Fibroblast of pulmonary artery (primary cell): ENCODE measurements at regions not wholly inside any gene's neighbourhood (a gene's known extent, or its start where the extent isn't known, plus 50 kb on each side); places are given as distances from the start of the nearest gene placed in this dataset.
"Not testable (repeated sequence)": the region's sequence is repeated elsewhere in the genome, so short reads cannot be mapped to it uniquely, and the experiment has no call there.

ENCODE experiments used
- DNase-seq: peaks from one replicate; pipeline ENCODE4 v3.0.0-alpha.2; 2010; ENCODE audit warnings: low read depth
- H3K4me3 ChIP-seq: replicated peaks from 2 replicates; pipeline ENCODE4 v1.5.1; 2011; ENCODE audit warnings: low read depth, mild to moderate bottlenecking, control low read depth, low read length, moderate library complexity
- TF ChIP-seq, protein P1 (sequence below): IDR thresholded peaks from 2 replicates; pipeline ENCODE4 v1.5.1; 2011; ENCODE audit warnings: mild to moderate bottlenecking, control low read depth, low read length, inconsistent platforms; ENCODE audit errors: missing control alignments

DNA sequence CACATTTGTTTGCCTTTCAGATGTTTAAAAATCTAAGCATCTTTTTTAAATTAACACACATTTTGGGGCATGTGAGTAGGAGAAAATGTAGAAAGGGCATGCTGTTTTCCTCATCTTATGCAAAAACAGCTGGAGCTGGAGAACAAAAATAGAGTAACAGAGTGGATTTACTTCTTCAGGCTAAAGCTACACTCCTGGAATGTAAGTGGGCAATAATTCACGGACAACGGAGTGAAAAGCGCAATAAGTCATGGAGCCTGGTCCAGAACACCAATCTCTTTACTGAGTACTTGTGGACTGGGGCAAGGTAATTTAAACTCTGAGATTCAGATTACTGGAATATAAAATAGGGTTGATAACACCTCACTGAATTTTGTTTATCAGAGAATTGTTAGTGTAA lies 1018.8 kb upstream of the HS3ST1 start:
- TF ChIP-seq, protein P1, sequence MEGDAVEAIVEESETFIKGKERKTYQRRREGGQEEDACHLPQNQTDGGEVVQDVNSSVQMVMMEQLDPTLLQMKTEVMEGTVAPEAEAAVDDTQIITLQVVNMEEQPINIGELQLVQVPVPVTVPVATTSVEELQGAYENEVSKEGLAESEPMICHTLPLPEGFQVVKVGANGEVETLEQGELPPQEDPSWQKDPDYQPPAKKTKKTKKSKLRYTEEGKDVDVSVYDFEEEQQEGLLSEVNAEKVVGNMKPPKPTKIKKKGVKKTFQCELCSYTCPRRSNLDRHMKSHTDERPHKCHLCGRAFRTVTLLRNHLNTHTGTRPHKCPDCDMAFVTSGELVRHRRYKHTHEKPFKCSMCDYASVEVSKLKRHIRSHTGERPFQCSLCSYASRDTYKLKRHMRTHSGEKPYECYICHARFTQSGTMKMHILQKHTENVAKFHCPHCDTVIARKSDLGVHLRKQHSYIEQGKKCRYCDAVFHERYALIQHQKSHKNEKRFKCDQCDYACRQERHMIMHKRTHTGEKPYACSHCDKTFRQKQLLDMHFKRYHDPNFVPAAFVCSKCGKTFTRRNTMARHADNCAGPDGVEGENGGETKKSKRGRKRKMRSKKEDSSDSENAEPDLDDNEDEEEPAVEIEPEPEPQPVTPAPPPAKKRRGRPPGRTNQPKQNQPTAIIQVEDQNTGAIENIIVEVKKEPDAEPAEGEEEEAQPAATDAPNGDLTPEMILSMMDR: no peak
- no peak overlapping the region for H3K4me3 ChIP-seq
- no peak for DNase-seq

DNA sequence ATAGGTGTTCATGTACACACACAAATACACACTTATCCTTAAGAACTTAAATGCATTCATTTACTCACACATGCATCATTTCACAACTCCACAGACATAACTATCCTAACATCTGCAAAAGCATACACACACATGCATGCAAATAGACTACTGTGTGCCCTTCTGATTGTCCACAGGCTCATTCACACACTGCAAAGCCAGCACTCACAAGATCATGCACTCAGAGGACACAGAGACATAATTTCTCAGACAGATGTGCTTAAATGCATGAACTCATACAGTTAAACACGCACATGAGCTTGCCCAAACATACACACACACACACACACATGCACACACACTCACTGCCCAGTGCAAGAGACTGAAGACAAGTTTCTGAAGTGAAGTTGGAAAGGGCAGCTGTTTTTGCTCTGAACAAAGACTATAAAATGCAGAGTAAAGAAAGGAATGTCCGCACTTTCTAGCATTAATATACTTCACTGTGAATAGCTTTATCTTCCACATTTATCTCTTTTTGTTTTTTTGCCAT lies 1018.0 kb upstream of the HS3ST1 start:
- peak; percentile 31 for DNase-seq
- no peak overlapping the region for H3K4me3 ChIP-seq
- TF ChIP-seq, protein P1: no peak

DNA sequence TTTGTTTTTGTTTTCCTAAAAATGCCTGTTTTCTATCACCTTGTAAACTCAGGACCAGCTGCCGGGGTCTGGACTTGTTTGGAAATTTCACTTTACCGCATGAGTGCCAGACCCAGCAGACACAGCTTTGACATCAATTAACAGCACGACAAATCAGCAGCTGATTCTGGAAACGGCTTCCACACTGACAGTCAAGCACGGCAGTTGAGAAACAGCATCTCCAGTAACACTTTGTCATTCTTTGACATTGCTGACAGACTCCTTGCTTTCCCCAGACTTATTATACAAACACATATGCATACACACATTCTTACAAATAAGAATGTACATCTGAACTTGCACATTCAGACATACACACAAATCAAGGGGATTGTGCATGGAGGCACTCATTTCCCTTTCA lies 1017.6 kb upstream of the HS3ST1 start:
- H3K4me3 ChIP-seq: no peak overlapping the region
- peak; percentile 18 for DNase-seq
- TF ChIP-seq, protein P1: no peak

DNA sequence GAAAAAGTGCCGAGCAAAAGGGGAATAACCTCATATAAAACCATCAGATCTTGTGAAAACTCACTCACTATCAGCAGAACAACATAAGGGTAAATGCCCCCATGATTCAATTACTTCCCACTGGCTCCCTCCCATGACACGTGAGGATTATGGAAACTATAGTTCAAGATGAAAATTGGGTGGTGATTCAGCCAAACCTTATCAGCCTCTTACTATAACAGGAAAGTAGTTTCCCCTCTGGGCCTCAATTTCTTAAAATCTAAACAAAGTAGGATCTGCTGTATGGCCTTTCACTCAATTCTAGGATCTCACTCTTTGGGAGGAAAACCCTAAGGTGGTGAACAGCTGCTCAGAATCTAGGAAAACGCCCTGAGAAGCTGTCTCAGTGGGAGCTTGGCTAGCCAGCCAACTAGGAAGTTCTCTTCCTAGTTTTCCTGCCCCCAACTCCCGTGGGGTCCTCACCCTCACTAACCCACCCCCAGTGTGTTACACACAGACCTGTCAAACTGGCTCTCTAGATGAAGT lies 1017.1 kb upstream of the HS3ST1 start:
- TF ChIP-seq, protein P1: no peak
- peak; percentile 65 for DNase-seq

DNA sequence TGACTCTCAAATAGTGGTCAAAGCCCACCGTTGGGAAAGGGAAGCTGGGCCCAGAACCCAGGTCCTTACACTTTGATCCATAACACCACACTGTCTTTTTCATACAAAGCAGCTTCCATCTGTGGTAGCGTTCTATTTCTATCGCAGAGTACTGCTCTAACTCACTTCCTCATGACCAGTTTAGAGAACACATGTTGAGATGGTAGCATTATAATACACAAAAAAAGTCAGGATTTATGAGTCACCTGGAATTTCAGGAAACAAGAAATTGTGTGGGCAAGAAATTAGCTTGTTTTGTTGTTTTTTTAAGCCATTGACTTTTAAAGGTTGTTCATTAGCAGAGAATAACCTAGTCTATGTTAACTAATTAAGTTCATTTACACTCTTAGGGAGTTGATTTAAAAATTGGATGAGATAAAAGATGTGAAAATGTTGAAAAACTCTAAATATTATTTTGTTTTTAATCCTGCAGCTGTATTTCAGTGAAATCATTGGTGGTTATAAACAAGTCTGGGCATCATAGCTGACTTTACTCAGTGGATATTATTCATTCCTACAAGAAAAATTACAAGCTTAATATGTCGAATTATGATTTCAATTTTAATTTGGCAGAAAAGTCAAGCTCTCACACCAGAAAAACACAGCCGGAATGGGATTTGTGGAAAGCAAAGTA lies 1011.1 kb upstream of the HS3ST1 start:
- peak; percentile 67 for DNase-seq
- TF ChIP-seq, protein P1: no peak
- H3K4me3 ChIP-seq: no peak overlapping the region

More for the DNA sequence above, 1017.1 kb upstream of the HS3ST1 start:
- no peak overlapping the region for H3K4me3 ChIP-seq

DNA sequence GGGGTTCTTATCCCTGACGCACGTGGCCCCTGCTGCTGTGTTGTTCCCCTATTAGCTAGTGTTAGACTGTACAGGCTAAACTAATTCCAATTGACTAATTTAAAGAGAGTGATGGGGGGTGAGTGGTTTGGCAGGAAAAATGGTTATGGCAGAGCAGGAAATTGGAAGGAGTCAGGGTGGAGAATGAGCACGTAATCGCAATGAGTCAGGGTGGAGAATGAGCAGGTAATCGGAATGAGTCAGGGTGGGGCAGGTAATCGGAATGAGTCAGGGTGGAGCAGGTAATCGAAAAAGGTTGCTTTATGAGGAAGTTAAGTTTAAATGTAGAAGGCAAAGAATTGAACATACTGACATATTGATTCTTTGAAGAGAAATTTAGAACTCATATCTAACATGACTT lies 1002.6 kb upstream of the HS3ST1 start:
- DNase-seq, H3K4me3 ChIP-seq: not testable (repeated sequence)

DNA sequence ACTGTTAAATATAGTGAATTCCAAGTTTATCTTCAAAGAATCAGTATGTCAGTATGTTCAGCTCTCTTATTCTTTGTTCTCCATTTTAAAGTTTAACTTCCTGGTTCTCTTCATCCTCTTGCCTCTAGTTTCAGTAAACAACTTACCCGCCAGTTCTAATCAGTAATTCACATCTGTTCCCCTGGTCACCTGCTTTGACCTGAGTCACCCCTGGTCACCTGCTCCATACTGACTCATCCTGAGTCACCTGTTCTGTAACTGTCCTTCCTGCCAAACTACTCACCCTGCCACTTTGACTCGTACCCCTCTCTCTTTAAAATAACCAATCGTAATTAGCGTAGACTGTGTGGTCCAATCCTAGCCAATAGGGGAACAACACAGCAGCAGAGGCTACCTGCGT lies 992.7 kb upstream of the HS3ST1 start:
- no peak overlapping the region for H3K4me3 ChIP-seq
- TF ChIP-seq, protein P1: no peak
- no peak for DNase-seq
